Medulla oblongata (tissue), 1 donor: ENCODE measurements at regions not wholly inside any gene's neighbourhood (a gene's known extent, or its start where the extent isn't known, plus 50 kb on each side); places are given as distances from the start of the nearest gene placed in this dataset.

Experiments
- DNase-seq: peaks from one replicate; pipeline ENCODE4 v3.0.0-alpha.2; 2015; ENCODE audit errors: extremely low spot score

DNA sequence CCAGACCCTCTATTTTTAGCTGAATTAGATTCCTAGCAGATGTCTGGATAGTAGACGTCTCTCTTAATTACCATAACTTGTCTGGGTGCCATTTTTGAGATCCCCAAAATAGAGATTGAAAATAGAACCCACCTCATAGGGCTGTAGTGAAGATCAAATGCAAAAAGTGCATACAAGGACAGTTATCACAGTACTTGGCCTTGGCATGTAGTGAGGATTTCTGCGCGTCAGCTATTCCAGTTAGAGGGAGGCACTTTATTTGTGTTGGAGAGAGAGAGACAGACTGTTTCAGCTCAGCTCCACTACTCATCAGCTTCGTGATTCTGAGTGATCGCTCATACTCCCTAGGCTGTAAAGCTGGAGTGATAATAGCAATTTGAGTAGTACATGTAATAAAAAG is 59.6 kb upstream of the CDH13 start:
- no peak for DNase-seq

DNA sequence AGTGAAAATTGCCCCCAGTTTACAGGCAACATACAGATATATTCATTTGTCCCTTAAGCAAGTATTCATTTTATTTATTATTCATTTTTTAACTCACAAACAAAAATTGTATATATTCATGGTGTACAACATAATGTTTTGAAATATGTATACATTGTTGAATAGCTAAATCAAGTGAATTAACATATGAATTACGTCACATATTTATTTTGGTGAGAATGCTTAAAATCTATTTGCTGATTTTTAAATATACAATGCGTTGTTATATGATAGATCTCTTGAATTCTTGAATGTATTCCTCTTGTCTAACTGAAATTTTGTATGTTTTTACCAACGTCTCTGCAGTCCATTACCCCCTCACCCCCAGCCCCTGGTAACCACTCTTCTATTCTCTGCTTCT is 63.4 kb upstream of the CDH13 start:
- no peak for DNase-seq

DNA sequence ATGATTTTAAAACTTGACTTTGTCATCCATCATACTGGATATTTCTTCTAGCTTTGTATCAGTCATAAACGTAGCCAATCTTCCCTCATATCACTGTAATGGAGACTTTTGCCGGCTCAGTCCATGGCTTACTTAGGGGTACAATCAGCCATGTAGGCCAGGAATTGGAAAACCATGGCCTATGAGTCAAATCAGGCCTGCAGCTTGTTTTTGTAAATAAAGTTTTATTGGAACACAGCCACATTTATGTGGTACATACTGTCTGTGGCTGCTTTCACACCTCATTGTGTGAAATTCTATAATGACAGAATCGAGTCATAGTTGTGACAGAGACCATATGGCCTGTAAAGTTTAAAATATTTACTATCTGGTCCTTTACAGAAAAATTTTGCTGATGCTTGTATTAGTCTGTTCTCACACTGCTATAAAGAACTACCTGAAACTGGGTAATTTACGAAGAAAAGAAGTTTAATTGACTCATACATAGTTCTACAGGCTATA is 64.5 kb upstream of the CDH13 start:
- no peak for DNase-seq

DNA sequence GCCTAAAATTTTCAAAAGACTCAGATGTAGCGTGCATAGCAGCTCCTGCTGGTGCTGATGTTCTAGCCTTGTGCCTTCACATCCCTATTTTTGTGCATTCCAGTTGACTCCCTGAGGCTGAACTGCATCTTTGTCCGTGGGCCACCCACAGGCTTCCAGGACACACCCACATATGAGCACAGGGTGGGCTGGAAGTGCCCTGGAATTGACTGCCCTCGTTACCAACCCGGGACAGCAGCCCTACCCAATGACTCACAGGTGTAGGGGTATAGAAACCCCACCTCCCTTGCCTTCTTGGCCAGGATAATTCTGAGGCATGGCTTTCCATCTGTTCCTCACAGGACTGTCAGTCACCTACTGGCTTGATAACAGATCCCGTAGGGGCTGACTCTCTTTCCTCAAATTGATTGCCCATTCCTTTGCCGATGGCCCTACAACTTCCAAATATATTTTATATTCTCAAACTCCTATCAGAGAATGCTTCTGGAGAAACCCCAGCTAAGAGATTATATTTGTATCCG is 65.9 kb upstream of the CDH13 start:
- no peak for DNase-seq

DNA sequence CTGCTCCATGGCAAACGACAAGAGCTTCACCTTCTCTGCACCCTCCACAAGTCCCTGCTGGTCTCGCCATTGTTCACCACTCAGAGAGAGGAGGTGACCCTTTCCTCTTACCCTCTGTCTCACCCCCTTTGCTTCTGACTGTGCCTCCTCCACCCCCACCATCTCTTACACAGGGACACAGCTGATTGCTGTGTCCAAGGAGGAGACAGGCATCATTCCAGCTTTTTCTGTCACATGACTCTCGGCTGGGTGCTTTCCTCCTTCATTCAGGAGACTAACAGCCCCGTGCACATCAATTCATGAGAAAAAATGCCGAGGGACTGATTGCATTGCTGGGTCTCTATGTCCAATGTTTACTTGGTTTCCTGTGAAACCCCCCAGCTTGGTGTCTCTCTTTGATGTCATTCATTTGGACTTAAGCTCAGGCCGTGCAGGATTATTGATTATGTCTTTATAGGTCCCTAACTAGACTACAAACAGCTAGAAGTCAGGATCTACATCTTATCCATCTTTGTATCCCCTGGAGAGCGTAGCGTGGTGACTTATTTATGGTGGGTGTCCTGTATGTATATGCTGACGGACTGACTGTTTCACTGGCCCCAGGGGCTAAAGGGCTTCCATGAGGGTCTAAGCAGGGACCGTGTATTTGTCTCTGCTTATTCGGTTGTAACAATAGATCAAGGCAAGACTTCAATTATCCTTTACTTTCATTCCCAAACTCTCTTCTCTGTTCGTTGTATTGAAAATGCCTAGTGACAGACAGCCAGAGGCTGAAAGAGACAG is 82.2 kb upstream of the CDH13 start:
- DNase-seq, result peak; percentile 50

DNA sequence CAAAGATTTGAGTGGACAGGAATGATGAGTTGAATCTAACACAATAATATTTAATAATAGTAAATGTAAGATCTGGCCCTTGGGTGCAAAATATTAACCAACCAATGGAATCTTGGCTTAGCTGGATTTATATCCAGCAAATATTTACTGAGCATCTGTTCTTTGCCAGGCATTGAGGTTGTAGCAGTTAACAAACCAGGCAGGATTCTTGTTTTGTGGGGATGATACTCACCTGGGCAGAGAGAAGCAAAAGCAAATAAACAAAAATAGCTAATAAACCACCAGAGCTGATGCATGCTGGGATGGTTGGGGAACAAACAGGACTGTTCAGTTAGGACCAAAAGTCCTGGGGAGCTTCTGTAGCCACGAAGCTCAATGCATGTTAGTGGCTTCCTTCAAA is 84.1 kb upstream of the CDH13 start:
- no peak for DNase-seq

DNA sequence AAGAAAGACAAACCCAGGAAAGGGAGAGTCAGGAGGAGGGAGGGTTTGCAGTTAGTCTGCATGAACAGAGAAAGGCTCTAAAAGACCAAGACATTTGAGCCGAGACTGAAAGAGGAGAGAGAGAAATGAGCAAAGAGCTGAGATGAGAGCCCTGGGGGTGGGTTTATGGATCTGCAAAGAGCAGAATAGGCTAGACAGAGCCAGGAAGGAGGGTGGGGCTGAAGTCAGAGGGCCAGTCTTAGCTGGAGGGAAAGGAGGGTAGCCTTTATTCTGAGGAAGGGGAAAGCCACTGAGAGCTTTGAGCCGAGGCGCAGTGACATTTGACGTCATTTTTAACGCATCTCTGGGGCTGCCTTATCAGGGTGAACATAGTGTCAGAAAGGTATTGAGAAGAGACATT is 85.7 kb upstream of the CDH13 start:
- no peak for DNase-seq

DNA sequence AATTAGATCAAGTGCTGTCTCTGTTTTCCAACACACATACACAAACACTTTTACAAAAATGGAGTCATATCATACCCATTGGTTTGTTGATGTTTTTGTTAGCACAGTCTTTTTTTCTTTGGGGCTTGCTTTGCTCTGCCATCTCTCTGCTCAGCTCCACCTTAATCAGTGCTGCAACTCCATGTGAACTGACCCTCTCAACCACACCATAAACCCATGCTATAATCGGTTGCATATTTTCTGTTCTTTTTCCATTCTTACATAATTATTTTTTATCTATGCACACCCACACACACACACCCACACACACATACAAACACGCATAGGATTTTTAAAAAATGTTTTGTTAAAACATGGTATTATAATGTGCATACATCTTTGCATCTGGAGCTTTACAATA is 91.0 kb upstream of the CDH13 start:
- DNase-seq, result no peak

DNA sequence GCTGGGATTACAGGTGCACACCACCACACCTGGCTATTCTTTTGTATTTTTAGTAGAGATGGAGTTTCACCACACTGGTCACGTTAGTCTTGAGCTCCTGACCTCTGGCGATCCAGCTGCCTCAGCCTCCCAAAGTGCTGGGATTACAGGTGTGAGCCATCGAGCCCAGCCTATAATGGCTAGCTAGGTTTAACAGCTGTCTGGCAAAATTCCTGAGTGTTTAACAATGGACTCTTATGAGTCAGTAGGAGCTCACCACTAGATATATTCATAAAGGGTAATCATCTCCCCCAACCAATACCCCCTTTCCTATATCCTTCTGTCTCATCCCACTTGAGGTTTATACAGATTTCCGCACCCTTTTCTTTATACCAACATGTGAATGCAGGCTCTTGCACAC is 91.5 kb upstream of the CDH13 start:
- DNase-seq, result no peak

DNA sequence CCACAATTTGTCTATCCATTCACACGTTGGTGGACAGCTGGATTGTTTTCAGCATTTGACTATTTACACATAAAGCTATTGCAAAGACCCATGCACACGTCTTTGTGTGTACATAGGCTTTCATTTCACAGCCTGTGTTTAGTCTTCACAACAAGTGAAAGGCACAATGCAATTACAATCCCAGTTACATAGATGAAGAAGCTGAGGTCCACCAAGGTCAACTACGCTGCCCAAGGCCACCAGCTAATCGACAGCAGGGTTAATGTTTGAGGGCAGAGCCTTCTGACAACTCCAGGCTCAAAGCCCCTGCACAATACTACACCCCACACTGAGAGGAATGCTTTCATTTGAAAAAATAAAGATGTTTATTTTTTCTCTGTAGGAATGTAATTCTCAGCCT is 93.6 kb upstream of the CDH13 start:
- no peak for DNase-seq

DNA sequence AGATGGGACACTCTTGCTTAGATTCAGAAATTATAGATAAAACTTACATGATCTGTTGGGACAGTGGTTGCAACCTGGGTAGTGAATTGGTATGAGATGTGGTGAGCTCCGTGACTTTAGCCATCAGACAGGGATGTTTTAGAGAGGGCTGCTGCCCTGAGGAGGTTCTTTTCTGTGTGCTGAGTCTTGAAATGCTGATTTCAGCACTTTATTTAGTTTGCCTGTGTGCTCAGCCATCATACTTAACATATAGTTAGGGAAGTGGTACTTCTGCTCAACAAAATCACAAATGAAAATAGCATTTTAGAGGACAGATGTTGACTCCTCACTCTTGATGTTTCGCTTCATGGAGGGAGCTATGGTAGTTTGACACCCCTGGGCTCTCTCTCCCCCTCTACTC is 95.9 kb upstream of the CDH13 start:
- DNase-seq, result no peak

DNA sequence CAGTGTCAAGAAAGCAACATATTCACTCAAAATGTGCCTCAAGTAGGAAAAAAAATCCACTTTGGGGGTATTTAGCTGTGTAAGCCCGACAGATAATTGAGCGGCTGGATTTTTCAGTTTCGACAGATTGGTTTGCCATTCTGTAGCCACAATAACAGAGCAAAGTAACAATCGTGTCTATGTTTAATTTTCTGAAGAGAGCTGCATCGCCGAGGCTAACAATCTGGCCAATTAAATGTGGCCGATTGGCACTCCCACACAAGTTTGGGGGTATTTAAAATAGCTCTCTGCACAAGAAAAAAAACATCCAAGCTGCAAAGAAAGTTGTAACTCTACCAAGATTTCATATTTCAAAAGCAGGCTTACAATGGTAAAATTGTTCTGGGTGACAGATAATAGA is 99.7 kb upstream of the CDH13 start:
- DNase-seq, result no peak

DNA sequence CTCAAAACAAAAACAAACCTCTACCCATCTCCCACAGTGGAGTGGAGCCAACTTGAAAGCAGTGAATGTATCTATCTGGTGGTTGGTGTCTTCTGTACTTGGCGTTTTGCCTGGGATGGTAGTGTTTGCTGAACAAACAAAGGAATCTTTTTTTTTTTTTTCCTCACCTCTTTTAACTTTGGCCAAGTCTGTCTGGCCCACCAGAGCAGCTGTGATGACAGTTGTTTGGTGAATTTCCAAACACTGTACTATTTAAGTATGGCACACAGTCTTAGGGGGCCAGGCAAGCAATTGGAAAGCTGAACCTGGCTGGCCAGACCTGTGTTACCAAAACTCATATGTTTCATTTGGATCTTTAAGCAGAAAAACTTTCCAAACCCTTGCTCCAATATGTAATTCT is 101.8 kb upstream of the CDH13 start:
- no peak for DNase-seq

DNA sequence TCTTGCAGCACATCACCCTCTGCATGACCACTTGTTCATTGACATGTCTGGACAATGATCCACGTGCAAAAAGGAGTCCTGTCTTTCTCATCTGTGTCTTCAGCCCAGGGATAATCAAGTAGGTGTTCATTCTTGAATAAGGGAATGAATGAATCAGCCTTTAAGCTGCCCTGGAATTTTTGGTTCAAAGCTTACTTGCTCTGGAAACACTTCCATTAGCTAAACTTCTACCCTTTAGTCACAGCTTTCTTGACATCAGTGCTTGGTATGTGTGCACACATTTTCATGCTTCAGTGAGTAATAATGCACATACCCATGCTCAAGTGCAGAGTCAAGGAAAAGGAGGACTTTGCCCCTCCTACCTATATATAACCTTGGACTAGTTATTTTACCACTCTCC is 103.0 kb upstream of the CDH13 start:
- no peak for DNase-seq

DNA sequence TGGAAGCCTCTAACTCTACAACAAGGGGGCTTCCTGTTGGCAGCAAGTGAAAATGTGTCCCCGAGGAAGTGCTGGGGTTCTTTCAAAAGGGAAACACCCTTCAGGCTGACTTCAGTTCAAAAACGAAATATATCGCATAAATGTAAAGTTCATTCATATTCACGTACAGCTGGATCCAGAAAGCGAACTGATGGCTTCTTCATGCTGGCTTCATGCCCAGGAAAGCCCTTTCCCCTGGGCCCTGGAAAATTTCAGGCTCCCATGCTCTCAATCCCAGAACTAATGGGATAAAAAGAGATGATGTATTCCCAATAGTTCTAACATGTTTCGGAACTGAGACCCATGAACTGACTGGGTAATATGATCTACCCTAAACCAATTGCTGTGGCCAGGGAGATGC is 104.7 kb upstream of the CDH13 start:
- DNase-seq, result no peak

DNA sequence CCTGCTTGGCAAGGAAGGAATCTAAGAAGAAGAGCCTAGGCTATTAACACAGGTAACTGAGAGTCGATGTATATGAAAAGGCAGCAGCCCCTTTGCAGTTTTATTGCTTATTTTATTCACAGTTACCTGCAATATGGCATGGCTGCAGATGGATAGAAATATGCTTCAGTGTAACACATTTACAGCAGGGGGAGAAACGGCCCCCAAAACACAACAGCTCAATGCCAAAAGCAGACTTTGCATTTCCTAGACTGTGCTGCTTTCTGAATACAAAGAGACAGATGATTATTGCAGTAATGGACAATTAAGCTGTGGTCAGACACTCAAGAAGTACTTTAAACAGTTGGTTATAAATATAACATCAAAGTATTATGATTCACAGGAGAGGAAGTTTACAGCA is 108.0 kb upstream of the CDH13 start:
- no peak for DNase-seq

DNA sequence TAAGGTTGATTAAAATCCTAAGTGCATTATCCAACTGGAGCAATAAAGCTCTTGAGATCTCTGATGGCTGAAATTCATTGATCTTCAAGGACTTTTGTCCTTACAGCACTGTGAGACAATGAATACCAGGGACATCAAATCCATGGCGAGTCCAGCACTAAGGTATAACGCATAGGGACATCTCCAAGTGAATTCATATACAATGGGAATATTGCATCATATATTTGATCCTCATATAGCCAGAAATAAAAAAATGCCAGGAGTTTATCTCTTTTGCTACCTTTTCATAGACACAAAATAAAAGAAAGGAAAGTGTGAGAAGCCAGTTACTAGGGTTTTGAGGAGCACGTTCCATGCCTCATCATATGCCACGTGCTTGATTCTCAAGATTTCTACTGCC is 112.5 kb upstream of the CDH13 start:
- DNase-seq, result no peak

DNA sequence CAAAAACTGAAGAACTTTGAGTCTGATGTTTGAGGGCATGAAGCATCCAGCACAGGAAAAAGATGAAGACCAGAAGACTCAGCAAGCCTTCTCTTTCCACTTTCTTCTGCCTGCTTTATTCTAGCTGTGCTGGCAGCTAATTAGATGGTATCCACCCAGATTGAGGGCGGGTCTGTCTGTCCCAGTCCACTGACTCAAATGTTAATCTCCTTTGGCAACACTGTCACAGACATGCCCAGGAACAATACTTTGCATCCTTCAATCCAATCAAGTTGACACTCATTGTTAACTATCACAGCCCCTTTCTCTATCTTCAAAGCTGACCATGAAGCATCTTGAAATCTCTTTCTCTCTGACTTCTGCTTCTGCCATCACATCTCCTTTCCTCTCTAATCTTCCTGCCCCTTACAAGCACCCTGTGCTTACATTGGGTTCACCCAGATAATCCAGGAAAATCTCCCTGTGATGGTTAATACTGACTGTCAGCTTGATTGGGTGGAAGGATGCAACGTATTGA is 115.9 kb upstream of the CDH13 start:
- DNase-seq, result no peak

DNA sequence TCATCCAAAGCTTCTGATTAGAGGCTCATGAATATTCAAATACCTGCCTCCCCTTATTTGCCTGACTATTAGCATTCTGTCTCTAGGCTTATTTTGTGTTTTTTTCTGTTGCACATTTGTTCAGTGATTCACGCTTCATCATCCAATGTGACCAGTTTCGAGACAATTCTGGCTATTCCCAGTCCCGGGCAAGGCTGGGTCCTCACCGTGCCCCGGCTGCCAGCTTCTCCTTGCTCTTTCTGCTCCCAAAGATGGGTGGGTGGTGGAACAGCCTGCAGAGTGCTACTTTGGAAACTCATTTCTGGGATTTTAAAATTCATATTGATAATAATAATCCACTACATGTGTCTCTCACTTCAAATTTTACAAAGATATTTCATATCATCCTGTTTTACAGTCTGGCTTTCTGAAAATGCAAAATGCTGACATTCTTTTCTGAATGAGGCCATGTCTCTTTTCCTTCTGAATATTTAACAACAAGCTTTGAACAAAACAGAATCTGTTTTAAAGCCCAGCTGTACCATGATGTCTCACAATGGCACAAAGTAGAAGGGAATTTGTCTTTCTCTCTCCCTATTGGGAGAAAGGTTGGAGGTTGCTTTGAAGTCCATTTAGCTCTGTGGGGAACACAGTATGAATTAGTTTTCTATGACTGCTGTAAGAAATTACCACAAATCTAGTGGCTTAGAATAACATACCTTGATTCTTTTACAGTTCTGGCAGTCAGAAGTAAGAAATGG is 116.9 kb upstream of the CDH13 start:
- peak; percentile 66 for DNase-seq

DNA sequence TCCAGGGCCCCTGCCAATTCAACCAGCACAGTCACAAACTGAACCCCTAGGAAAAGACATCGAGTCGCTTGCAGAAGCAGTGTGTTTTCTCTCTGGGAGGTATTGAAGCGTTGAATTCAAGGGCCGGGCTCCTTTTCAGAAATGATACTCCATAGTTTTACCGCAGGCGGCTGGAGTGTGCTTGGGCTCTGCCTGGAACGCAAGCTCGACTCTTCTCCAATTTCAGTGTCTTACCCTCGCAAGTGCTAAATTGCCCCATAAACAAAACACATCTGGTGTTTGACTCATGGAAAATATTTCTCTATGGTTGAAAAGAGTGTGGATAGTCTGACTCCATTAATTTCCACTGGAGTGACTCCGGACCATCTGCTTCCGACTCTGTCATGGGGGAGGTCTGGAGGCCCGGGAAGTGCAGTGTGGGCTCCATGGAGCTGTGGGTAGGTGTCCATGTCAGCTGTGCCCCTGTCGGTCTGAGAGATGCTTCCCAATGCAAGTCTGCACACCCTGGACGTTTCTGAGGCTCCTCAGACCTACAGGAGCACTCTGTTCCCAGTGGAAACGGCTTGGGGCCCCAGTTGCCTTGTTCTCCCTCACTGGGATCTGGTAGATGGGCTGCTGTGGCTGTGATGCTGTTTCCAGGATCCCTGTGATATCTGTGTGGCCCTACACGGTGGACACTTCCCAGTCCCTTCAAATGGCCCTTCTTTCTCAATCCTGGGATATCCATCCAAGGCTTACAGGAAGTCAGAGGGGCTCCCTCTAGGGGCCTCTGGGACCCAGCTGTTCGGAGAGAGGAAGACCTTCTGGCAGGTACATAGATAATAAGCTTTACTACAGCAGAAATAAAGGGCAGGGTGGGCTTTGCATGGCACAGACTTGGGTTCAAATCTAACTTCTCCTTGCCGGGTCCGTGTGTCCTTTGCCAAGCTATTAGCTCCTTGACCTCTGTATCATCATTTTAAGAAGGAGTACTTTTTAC is 119.8 kb upstream of the CDH13 start:
- no peak for DNase-seq

DNA sequence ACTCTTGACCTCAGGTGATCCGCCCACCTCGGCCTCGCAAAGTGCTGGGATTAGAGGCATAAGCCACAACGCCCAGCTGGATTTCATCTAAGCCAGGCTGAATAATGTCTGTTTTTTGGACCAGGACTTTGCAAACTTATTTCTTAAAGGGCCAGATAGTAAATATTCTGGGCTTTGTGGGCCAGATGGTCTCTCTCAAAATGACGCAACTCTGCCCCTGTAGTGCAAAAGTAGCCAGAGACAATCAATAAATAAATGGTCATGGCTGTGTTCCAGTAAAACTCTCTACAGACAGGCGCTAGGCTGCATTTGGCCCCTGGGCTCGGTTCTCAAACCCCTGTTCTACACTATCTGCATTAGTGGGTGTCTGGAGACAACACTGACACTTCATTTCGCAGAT is 121.9 kb upstream of the CDH13 start:
- DNase-seq, result no peak

DNA sequence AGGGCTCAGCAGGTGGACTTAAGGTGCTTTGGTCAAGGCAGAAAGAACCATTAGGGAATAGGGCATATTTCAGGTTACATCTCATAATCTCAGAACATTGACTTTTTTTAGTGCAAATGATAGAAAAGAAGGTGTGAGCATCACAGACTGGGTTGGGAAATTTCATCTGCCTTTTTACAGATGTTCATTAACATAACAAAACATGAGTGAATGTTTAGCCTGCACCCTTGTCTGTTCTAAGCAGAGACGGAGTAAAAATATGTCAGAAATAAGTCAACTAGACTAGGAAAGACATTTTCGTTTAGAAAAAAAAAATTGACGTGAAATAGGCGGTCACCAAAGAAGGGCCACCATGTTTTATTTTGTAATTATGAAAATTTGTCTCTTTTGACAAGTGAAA is 127.5 kb upstream of the CDH13 start:
- DNase-seq, result no peak
